CD4-positive, alpha-beta T cell treated with Interleukin-15 for 4 hours (primary cell): ENCODE measurements at regions not wholly inside any gene's neighbourhood (a gene's known extent, or its start where the extent isn't known, plus 50 kb on each side); places are given as distances from the start of the nearest gene placed in this dataset.
"Not testable (repeated sequence)": the region's sequence is repeated elsewhere in the genome, so short reads cannot be mapped to it uniquely, and the experiment has no call there.

Source experiments
- DNase-seq: peaks from one replicate; pipeline ENCODE4 v3.0.0-alpha.2; 2020; ENCODE audit warnings: low spot score

- DNase-seq, result no peak
Observed at GRCh38 chr6:163719028-163719742, 304.7 kb downstream of the QKI start.

GRCh38 chr6:163718537-163718936 lies 304.0 kb downstream of the QKI start:
- no peak for DNase-seq

DNA sequence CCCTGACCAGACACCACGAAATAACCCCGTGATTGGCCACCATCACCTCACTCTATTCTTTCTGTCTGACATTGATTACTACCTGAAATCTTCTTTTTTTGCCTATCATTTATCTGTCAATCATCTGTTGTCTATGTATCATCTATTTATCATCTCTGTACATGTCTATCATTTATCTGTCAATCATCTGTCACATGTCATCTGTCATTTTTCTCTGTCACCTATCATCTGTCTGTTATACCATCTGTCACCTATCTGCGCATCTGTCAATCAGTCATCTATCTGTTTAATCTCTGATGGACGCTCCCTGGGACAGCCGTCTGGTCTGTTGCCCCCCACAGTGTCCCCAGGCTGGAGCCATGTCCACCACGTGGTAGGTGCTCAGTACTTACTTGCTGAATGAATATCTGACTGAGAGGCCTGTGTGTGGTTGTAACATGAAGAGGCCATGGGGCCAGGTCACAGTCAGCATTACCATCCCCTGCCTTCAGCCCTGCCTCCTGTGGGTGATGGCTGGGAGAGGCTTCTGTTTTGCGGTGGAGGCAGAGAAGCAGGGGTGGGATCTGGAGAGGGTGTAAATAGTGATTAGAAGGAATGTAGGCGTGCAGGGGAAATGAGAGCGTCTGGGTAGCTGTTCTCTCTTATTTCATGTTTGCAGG lies 302.7 kb downstream of the QKI start:
- DNase-seq, result no peak

DNA sequence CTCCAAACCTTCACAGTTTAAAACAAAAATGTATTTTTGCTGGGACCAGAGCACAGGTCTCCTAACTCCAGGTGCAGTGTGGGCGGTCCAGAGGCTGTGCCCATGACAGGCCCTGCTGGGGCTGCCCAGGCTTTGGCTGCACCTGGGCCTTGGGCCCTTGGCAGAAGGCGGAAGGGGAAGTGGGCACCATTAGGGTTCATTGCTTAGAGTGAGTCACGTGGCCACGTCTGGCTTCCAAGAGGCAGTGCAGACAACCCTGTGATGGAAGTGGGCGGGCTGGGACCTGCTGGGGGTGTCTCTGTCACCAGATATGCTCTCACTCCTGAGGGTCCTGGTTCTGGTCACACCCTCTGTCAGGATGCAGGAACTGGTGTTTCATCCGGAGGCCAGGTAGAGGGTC lies 302.2 kb downstream of the QKI start:
- DNase-seq, result no peak

DNA sequence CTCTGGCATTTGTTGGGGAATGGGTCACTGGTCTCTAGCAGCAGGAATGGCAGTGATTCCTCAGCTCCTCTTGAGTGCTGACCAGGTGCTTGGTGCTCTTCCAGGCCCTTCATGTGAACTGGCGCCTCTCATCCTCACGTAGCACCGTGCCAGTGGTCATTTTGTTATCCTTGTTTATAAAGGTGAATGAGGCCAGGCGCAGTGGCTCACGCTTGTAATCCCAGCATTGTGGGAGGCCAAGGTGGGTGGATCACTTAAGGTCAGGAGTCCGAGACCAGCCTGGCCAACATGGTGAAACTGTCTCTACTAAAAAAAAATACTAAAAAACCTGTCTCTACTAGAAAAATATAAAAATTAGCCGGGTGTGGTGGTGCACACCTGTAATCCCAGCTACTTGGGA lies 301.3 kb downstream of the QKI start:
- no peak for DNase-seq

GRCh38 chr6:163714179-163714578 lies 299.7 kb downstream of the QKI start:
- DNase-seq, result no peak

DNA sequence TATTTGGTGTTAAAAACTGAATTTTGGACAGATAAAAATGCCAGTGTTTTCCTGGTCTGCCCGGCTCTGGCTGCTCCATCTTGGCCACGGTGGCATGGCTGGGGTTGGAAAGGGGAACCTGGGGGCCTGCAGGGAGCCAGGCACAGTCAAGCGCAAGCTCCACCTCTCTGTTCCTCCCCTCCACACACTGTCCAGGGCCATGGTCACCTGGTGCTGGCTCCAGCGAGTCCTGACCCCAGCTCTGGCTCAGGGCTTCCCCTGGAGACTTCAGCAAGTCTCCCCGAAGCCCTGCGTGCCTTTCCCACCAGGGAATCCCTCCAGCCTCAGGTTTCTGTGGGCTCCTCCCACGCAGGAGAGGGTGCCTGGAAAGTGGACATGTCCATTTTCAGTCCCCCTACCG lies 298.5 kb downstream of the QKI start:
- DNase-seq, result no peak

DNA sequence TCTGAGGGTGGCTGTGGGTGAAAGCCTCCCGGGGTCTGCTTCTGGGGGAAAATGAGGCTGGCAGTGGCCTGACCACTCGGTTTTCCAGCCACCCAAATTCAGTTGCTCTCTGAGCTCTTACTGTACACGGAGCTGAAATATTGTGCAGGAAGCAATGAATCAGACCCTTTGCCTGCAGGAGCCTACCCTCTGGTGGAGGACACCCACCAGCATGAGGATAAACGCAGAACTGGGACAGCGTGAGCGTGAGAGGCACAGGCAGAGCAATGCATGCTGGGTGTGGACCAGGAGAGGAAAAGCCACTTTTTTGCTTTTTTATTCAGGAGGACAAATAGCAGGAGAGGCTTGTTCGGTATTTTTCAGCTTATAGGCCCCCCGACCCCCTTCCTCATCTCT lies 298.0 kb downstream of the QKI start:
- no peak for DNase-seq

GRCh38 chr6:163711615-163712565 lies 297.4 kb downstream of the QKI start:
- DNase-seq, result no peak

- no peak for DNase-seq
Observed at GRCh38 chr6:163710532-163711470, 296.3 kb downstream of the QKI start.

- no peak for DNase-seq
Observed at GRCh38 chr6:163709693-163710092, 295.2 kb downstream of the QKI start.

GRCh38 chr6:163709255-163709654 lies 294.7 kb downstream of the QKI start:
- no peak for DNase-seq

DNA sequence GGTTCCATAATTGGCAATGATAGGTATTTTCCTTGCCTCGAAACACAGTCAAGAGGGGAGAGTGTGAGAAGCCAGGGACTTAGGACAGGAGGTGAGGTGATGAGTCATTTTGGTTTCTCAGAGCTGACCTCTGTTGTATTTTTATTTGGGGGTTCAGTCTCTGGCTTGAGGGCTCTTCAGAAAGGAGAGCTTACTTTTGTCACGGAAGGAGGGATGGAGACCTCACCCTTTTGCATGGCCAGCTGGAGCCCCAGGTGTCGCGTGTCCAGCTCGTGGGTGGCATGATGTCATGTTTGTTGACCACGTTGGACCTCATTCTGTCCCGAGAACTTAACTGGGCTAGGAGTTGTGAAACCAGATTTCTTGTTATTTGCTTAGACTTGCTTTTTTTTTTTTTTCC lies 293.9 kb downstream of the QKI start:
- DNase-seq, result no peak

DNA sequence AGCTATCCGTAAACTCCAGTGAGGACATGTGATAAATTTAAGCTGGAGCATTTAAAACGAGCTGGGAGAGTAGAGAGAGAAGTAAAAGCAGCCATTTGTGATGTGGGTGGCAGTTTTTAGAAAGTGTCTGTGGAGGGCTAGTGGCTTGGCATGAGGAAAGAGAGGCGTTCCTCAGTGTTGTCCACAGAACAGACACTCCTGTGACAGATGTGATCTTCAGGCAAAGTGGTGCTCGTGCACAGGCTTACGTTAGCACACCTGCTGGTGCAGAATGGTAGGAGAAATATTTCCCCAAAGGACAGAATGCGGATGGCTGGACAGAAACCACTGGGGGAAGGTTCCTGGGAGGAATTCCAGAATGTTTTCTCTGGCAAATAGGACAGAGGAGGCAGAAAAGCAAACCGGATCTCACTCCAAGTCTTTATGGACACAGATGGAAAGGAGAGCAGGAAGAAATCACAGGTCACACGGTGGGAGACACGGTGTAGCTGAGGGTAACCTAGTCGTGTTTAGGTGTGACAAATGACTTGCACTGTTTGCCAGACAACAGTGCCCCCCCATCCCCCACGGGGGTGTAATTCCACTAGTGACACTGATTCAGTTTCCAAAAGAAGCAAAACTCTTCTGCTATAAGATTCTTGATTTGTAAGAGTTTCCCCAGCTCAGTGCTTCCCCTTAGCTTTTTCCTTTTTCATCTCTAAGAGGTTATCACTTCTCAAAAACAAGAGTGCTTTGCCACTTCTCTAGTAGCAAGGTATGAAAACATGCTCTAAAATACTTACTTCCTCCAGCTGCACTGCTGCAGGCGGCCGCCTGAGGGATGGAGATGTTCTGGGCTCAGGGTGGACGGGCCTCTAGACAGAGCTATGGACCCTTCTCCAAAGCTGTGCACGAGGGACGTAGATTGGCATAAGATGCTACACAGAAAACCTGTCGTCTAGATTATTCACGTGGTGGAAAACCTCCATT lies 293.2 kb downstream of the QKI start:
- no peak for DNase-seq

- no peak for DNase-seq
Observed at GRCh38 chr6:163706500-163707087, 292.1 kb downstream of the QKI start.

DNA sequence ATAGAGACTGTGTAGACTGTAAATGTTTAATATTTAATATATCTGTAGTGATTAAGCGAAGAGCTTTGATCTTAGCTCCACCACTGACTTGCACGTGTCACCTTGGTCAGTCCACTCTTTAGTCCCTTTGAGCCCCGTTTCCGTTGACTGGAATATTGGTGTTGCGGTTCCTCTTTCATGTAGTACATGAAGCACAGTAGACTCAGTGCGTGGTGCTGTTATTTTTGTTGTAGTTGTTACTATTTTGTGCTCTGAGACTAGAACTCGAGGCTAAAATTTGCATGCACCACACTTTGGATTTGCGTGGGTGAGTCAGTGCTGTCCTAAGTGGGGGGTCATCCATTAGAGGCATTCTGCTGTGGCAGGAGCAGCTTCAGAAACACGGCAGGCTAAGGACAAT lies 291.4 kb downstream of the QKI start:
- DNase-seq, result no peak

DNA sequence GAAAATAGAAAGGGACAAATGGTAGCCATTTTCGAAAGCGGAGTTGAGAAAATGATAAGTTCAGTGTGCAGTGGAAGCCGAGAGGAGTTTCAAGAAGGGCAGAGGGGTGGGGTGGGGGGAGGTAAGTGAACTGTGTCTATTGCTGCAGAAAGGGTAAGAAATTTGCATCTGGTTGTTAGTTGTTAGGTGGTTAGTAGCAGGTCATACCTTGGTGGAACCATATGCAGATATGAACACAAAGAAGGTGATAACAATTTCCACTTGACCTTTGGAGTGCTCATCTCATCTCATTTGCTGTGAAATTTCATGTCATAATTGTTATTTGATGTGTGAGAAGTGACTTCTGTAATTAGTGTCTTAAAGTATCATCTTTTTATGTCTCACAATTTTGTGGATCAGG lies 288.2 kb downstream of the QKI start:
- DNase-seq, result no peak

DNA sequence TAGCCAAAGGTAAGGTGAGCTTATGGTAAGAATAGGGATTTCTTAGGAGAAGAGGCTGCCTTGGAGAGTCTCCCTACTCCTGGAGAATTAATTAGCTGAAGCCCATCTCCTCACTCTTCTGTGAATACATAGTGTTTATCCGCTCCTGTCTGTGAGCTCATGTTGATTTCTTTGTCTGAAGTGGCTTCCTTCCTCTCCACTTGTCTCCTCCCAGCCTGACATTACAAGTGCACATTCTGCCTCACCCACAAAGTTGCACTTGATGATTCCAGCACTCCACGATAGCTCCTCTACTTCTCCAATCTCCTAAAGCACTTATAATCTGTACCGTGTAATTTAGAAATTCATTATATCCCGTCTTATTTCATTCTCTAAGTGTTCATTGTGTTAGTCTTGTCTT lies 287.2 kb downstream of the QKI start:
- DNase-seq, result no peak

- no peak for DNase-seq
Observed at GRCh38 chr6:163698086-163698485, 283.6 kb downstream of the QKI start.

DNA sequence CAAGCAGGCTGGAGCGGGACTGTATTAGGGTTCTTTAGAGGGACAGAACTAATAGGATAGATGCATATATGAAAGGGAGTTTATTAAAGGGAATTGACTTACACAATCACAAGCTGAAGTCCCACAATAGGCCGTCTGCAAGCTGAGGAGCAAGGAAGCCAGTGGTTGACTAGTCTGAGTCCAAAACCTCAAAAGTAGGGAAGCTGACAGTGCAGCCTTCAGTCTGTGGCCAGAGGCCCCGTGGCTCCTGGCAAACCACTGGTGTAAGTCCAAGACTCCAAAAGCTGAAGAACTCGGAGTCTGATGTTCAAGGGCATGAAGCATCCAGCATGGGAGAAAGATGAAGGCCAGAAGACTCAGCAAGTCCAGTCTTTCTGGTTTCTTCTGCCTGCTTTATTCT lies 281.8 kb downstream of the QKI start:
- DNase-seq, result not testable (repeated sequence)
